ENCODE measurements at regions not wholly inside any gene's neighbourhood (a gene's known extent, or its start where the extent isn't known, plus 50 kb on each side); places are given as distances from the start of the nearest gene placed in this dataset.

GRCh38 chr18:33854827-33855139, 276.8 kb downstream of the ASXL3 start:
- TF ChIP-seq CTCF (IDR thresholded peaks at IDR 0.05; ENCODE audit: poor library complexity, severe bottlenecking) (no peak), REST (IDR thresholded peaks at IDR 0.05; ENCODE audit: borderline replicate concordance) (no peak), POLR2AphosphoS5 (IDR thresholded peaks at IDR 0.05) (no peak), EP300 (conservative IDR thresholded peaks at IDR 0.05; ENCODE audit: poor library complexity, severe bottlenecking) (no peak), MXI1 (conservative IDR thresholded peaks at IDR 0.05; ENCODE audit: poor library complexity, severe bottlenecking) (no peak)

Data from neural cell (in vitro differentiated cells).